Globus pallidus (tissue), 1 donor: ENCODE measurements at regions not wholly inside any gene's neighbourhood (a gene's known extent, or its start where the extent isn't known, plus 50 kb on each side); places are given as distances from the start of the nearest gene placed in this dataset.

Source experiments
- DNase-seq: peaks from one replicate; pipeline ENCODE4 v3.0.0-alpha.2; 2015; ENCODE audit warnings: low spot score

GRCh38 chr11:119885067-119885466, 156.1 kb upstream of the NECTIN1 start:
- no peak for DNase-seq

GRCh38 chr11:119882316-119882715, 153.3 kb upstream of the NECTIN1 start:
- no peak for DNase-seq

- DNase-seq = no peak
Measured at GRCh38 chr11:119880873-119881272, 151.9 kb upstream of the NECTIN1 start.

- no peak for DNase-seq
Measured at GRCh38 chr11:119880143-119880542, 151.1 kb upstream of the NECTIN1 start.

GRCh38 chr11:119878990-119879389, 150.0 kb upstream of the NECTIN1 start:
- DNase-seq = peak; percentile 59

GRCh38 chr11:119876841-119877240, 147.8 kb upstream of the NECTIN1 start:
- DNase-seq = no peak

GRCh38 chr11:119875841-119876600, 147.0 kb upstream of the NECTIN1 start:
- no peak for DNase-seq

GRCh38 chr11:119874660-119875238, 145.7 kb upstream of the NECTIN1 start:
- no peak for DNase-seq

- no peak for DNase-seq
Measured at GRCh38 chr11:119873761-119874421, 144.9 kb upstream of the NECTIN1 start.

GRCh38 chr11:119872611-119873310, 143.8 kb upstream of the NECTIN1 start:
- DNase-seq = no peak

- DNase-seq = no peak
Measured at GRCh38 chr11:119865661-119866156, 136.7 kb upstream of the NECTIN1 start.

GRCh38 chr11:119864836-119865235, 135.8 kb upstream of the NECTIN1 start:
- DNase-seq = no peak

- DNase-seq = no peak
Measured at GRCh38 chr11:119863851-119864601, 135.0 kb upstream of the NECTIN1 start.

- no peak for DNase-seq
Measured at GRCh38 chr11:119863236-119863635, 134.2 kb upstream of the NECTIN1 start.

GRCh38 chr11:119861160-119861559, 132.2 kb upstream of the NECTIN1 start:
- DNase-seq = no peak

GRCh38 chr11:119860561-119861094, 131.6 kb upstream of the NECTIN1 start:
- no peak for DNase-seq

- DNase-seq = no peak
Measured at GRCh38 chr11:119859684-119860083, 130.7 kb upstream of the NECTIN1 start.

GRCh38 chr11:119858288-119858687, 129.3 kb upstream of the NECTIN1 start:
- DNase-seq = no peak

- no peak for DNase-seq
Measured at GRCh38 chr11:119856681-119857485, 127.9 kb upstream of the NECTIN1 start.

GRCh38 chr11:119855066-119855465, 126.1 kb upstream of the NECTIN1 start:
- DNase-seq = no peak

- no peak for DNase-seq
Measured at GRCh38 chr11:119854521-119854920, 125.5 kb upstream of the NECTIN1 start.
